ENCODE measurements at regions not wholly inside any gene's neighbourhood (a gene's known extent, or its start where the extent isn't known, plus 50 kb on each side); places are given as distances from the start of the nearest gene placed in this dataset.

GRCh38 chr18:75341897-75342296, 85.6 kb downstream of the SMIM21 start:
- DNase-seq (ENCODE audit: low read depth, low spot score) = no peak
- TF ChIP-seq, protein P1, sequence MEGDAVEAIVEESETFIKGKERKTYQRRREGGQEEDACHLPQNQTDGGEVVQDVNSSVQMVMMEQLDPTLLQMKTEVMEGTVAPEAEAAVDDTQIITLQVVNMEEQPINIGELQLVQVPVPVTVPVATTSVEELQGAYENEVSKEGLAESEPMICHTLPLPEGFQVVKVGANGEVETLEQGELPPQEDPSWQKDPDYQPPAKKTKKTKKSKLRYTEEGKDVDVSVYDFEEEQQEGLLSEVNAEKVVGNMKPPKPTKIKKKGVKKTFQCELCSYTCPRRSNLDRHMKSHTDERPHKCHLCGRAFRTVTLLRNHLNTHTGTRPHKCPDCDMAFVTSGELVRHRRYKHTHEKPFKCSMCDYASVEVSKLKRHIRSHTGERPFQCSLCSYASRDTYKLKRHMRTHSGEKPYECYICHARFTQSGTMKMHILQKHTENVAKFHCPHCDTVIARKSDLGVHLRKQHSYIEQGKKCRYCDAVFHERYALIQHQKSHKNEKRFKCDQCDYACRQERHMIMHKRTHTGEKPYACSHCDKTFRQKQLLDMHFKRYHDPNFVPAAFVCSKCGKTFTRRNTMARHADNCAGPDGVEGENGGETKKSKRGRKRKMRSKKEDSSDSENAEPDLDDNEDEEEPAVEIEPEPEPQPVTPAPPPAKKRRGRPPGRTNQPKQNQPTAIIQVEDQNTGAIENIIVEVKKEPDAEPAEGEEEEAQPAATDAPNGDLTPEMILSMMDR (IDR thresholded peaks at IDR 0.05; ENCODE audit: low read depth, low read length) = no peak
- H3K27me3 ChIP-seq (ENCODE audit: control insufficient read depth, insufficient read depth, low read length) = peaks cover 5% of the 10 kb centered on the region
- CTCF ChIA-PET = interaction anchor here (0.5 kb wide), 2 partner anchors 851 to 918 kb away, joined by 6 to 8 read pairs; no protein-coding TSS in a partner anchor
- no peak overlapping the region for H3K27ac ChIP-seq (ENCODE audit: low read depth, low read length)
- no peaks in the 10 kb centered on the region for H3K9me3 ChIP-seq (ENCODE audit: control insufficient read depth, insufficient read depth, low read length)
- POLR2A ChIA-PET = no interaction called here
- no peak overlapping the region for H3K4me3 ChIP-seq (ENCODE audit: low read depth, low read length)

- TF ChIP-seq, protein P1 (IDR thresholded peaks at IDR 0.05; ENCODE audit: low read depth, low read length) = no peak
- POLR2A ChIA-PET = no interaction called here
- CTCF ChIA-PET = interaction anchor here (0.5 kb wide), 1 partner anchor 851 kb away, joined by 6 read pairs; no protein-coding TSS in a partner anchor
- H3K4me3 ChIP-seq (ENCODE audit: low read depth, low read length) = no peak overlapping the region
- peaks cover 5% of the 10 kb centered on the region for H3K27me3 ChIP-seq (ENCODE audit: control insufficient read depth, insufficient read depth, low read length)
- no peak for DNase-seq (ENCODE audit: low read depth, low spot score)
- H3K27ac ChIP-seq (ENCODE audit: low read depth, low read length) = no peak overlapping the region
- no peaks in the 10 kb centered on the region for H3K9me3 ChIP-seq (ENCODE audit: control insufficient read depth, insufficient read depth, low read length)
Observed at GRCh38 chr18:75341267-75341666, 86.2 kb downstream of the SMIM21 start.

GRCh38 chr18:75339936-75340605, 87.4 kb downstream of the SMIM21 start:
- Histone ChIP-seq H3K4me3 (ENCODE audit: low read depth, low read length) (no peak overlapping the region), H3K27ac (ENCODE audit: low read depth, low read length) (no peak overlapping the region), H3K27me3 (ENCODE audit: control insufficient read depth, insufficient read depth, low read length) (peaks cover 3% of the 10 kb centered on the region), H3K9me3 (ENCODE audit: control insufficient read depth, insufficient read depth, low read length) (no peaks in the 10 kb centered on the region)
- no peak for DNase-seq (ENCODE audit: low read depth, low spot score)
- ChIA-PET POLR2A (no interaction called here), CTCF (no interaction called here)
- TF ChIP-seq, protein P1 (IDR thresholded peaks at IDR 0.05; ENCODE audit: low read depth, low read length) = no peak

Data from AG04450 (cell line).